HG03064 (cell line): ENCODE measurements at regions not wholly inside any gene's neighbourhood (a gene's known extent, or its start where the extent isn't known, plus 50 kb on each side); places are given as distances from the start of the nearest gene placed in this dataset.
"Not testable (repeated sequence)": the region's sequence is repeated elsewhere in the genome, so short reads cannot be mapped to it uniquely, and the experiment has no call there.

ENCODE experiments used
- ATAC-seq: cut with Tn5 transposase; IDR thresholded peaks from one replicate; pipeline ENCODE4 v1.9.1; 2021; ENCODE audit warnings: low read depth; ENCODE audit not compliant: unreplicated experiment

- no peak for ATAC-seq
Observed at GRCh38 chr4:103892586-103892985, 172.8 kb upstream of the TACR3 start.

- ATAC-seq = no peak
Observed at GRCh38 chr4:103887191-103887590, 167.4 kb upstream of the TACR3 start.

GRCh38 chr4:103885152-103885551 is 165.4 kb upstream of the TACR3 start:
- ATAC-seq = no peak

GRCh38 chr4:103867311-103867710 is 147.5 kb upstream of the TACR3 start:
- no peak for ATAC-seq

- ATAC-seq = no peak
Observed at GRCh38 chr4:103853627-103854026, 133.8 kb upstream of the TACR3 start.

- ATAC-seq = no peak
Observed at GRCh38 chr4:103853146-103853545, 133.4 kb upstream of the TACR3 start.

GRCh38 chr4:103845075-103845474 is 125.3 kb upstream of the TACR3 start:
- ATAC-seq = no peak

GRCh38 chr4:103842637-103843239 is 123.0 kb upstream of the TACR3 start:
- no peak for ATAC-seq

GRCh38 chr4:103842076-103842475 is 122.3 kb upstream of the TACR3 start:
- ATAC-seq = no peak

- ATAC-seq = not testable (repeated sequence)
Observed at GRCh38 chr4:103810308-103810707, 90.5 kb upstream of the TACR3 start.

- no peak for ATAC-seq
Observed at GRCh38 chr4:103802766-103803165, 83.0 kb upstream of the TACR3 start.

GRCh38 chr4:103787057-103787456 is 67.3 kb upstream of the TACR3 start:
- no peak for ATAC-seq

GRCh38 chr4:103786593-103786992 is 66.8 kb upstream of the TACR3 start:
- ATAC-seq = no peak

GRCh38 chr4:103786014-103786413 is 66.2 kb upstream of the TACR3 start:
- no peak for ATAC-seq

GRCh38 chr4:103778221-103778620 is 58.4 kb upstream of the TACR3 start:
- no peak for ATAC-seq

- no peak for ATAC-seq
Observed at GRCh38 chr4:103774326-103774825, 54.6 kb upstream of the TACR3 start.

- ATAC-seq = no peak
Observed at GRCh38 chr4:103773691-103774231, 54.0 kb upstream of the TACR3 start.
